GM20000 (cell line): ENCODE measurements at regions not wholly inside any gene's neighbourhood (a gene's known extent, or its start where the extent isn't known, plus 50 kb on each side); places are given as distances from the start of the nearest gene placed in this dataset.

Experiments
- DNase-seq: peaks from one replicate; pipeline ENCODE4 v3.0.0; 2012; ENCODE audit warnings: low spot score
- CTCF ChIP-seq: IDR thresholded peaks from 2 replicates; pipeline ENCODE4 v1.5.1; 2012; ENCODE audit warnings: mild to moderate bottlenecking, control low read depth; ENCODE audit errors: extremely low read depth, missing control alignments

DNA sequence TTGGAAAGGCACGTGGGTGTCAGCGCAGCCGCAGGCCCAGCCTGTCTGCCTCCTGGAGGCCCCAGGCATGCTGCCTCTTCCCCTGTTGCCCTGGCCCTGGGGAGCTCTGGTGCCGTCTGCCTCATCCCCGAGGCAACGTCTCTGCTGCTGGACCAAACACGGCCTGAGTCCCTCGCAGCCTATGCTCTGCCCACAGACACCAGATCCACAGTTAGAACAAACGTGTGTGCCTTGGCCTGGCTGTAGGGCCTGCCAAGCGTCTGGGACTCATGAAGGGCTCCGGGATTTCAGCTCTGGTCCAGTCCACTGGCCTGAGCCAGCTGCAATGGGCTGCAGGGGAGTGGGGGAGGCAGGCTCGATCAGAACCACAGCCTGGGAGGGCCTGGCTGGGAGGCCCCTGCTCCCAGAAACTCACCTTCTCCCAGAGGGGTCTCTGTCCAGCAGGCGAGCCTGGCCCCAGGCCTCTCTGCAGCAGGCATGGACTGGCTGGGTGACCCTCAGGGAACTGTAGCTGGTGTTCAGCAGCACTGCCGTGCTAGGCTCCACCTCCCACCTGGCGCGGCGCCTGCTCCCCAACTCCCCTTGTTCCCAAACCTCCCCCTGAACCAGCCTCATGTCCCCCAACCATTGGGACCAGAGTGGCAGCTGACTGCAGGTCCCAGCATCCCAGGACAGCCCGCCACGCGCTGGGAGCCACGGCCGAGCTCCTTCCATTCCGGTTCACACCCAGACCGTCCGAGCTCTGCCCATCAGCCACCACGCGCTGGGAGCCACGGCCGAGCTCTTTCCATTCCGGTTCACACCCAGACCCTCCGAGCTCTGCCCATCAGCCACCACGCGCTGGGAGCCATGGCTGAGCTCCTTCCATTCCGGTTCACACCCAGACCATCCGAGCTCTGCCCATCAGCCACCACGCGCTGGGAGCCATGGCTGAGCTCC lies 197.0 kb downstream of the DLL1 start:
- DNase-seq, result no peak
- no peak for TF ChIP-seq CTCF

GRCh38 chr6:170093276-170093657 lies 197.6 kb downstream of the DLL1 start:
- no peak for DNase-seq

GRCh38 chr6:170092826-170093225 lies 198.1 kb downstream of the DLL1 start:
- no peak for DNase-seq

More at GRCh38 chr6:170093276-170093657, 197.6 kb downstream of the DLL1 start:
- TF ChIP-seq CTCF, result no peak

DNA sequence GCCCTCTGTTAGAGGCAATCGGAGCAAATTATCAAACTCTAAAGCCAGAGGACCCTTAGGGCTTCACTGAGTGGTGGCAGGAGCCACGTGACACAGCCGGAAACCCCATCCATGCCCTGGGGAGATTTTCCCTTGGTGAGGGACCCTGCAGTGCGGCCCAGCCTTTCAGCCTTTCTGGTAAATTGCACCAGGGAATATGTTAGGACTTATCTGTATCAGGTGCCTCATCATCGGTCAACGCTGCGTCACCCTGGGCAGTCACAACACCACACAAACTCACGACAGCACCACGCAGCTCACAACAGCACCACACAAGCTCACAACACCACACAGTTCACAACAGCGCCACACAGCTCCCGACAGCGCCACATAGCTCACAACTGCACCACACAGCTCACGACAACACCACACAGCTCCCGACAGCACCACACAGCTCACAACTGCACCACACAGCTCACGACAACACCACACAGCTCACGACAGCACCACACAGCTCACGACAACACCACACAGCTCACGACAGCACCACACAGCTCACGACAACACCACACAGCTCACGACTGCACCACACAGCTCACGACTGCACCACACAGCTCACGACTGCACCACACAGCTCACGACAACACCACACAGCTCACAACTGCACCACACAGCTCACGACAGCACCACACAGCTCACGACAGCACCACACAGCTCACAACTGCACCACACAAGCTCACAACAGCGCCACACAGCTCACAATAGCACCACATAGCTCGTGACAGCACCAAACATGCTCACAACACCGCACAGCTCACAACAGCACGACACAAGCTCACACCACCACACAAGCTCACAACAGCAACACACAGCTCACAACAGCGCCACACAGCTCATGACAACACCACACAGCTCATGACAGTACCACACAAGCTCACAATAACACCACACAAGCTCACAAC lies 199.0 kb downstream of the DLL1 start:
- no peak for TF ChIP-seq CTCF

More at GRCh38 chr6:170092826-170093225, 198.1 kb downstream of the DLL1 start:
- no peak for TF ChIP-seq CTCF

DNA sequence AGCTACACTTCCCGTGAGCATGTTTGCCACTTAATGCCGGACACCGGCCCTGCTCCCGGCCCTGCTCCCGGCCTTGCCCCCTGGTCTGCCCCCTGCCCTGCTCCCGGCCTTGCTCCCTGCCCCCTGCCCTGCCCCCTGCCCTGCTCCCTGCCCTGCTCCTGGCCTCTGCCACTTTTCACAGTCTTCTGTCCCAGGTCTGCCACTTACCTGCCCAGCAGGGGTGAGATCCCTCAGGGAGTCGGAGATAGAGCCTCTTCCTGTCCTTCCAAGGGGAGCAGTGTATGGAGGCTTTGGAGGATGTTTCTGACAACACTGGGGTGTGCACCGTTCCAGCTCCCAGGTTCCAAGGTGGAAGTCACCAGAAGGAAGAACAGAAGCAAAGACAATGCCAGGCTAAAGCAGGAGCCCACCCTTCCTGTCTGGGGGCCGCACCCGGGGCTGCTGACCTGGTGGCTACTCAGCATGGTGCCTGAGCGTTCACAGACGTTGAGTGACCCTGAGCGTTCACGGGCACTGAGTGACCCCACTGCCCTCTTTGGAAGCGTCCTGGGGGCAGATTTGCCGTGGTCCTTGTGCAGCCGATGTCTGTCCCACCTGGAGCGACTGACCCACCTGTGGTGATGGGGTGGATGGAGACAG lies 199.8 kb downstream of the DLL1 start:
- no peak for DNase-seq

More for the DNA sequence above, 199.0 kb downstream of the DLL1 start:
- no peak for DNase-seq

DNA sequence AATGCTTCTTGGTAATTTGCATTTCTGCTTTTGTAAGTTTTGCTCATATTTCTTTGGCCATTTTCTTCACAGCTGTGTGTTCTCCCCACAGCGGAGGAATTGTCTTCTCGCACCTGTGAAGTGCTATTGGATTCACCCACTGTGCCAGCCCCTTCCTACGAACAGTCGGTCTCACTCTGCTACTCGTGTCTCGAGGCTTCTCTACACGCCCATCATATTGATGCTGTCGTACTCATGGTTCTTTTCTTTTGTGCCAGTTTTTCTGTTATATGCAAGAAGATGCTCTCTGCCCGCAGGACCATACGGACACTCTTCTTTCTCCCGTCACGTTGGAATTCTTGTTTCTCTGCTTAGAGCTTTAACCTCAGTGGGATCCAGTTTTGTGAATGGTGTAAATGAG lies 200.3 kb downstream of the DLL1 start:
- no peak for DNase-seq
- no peak for TF ChIP-seq CTCF

More for the DNA sequence above, 199.8 kb downstream of the DLL1 start:
- no peak for TF ChIP-seq CTCF
